KMS-11 (cell line): ENCODE measurements at regions not wholly inside any gene's neighbourhood (a gene's known extent, or its start where the extent isn't known, plus 50 kb on each side); places are given as distances from the start of the nearest gene placed in this dataset.

ENCODE experiments used
- H2AFZ ChIP-seq: fragments of 200-600 bp; sonication (generic); 2 replicates; pipeline ENCODE4 v1.6.1; 2016; ENCODE audit warnings: antibody characterized with exemption, mixed run types, low read depth
- H3K27ac ChIP-seq: fragments of 200-600 bp; sonication (generic); 2 replicates; pipeline ENCODE4 v1.6.1; 2016; ENCODE audit warnings: mild to moderate bottlenecking, mixed run types
- H3K27me3 ChIP-seq: fragments of 200-600 bp; sonication (generic); 2 replicates; pipeline ENCODE4 v1.6.1; 2017; ENCODE audit warnings: mild to moderate bottlenecking, low read depth, mixed run types, moderate library complexity; ENCODE audit not compliant: insufficient read depth
- H3K36me3 ChIP-seq: fragments of 200-600 bp; sonication (generic); 2 replicates; pipeline ENCODE4 v1.6.1; 2017; ENCODE audit warnings: mild to moderate bottlenecking, mixed run types; ENCODE audit not compliant: insufficient read depth
- H3K4me1 ChIP-seq: fragments of 200-600 bp; sonication (generic); 2 replicates; pipeline ENCODE4 v1.6.1; 2016; ENCODE audit warnings: mild to moderate bottlenecking, low read depth, mixed run types; ENCODE audit not compliant: poor library complexity, severe bottlenecking
- H3K4me2 ChIP-seq: fragments of 200-600 bp; sonication (generic); 2 replicates; pipeline ENCODE4 v1.7.0; 2016; ENCODE audit warnings: mild to moderate bottlenecking, mixed run types
- H3K4me3 ChIP-seq: fragments of 200-600 bp; sonication (generic); IDR thresholded peaks from 2 replicates; pipeline ENCODE4 v1.6.1; 2017; ENCODE audit warnings: low read depth, low read length, mixed read lengths; ENCODE audit not compliant: insufficient read depth
- H3K79me2 ChIP-seq: fragments of 200-600 bp; sonication (generic); 2 replicates; pipeline ENCODE4 v1.6.1; 2016; ENCODE audit warnings: low read depth, mixed run types; ENCODE audit not compliant: insufficient read depth
- H3K9ac ChIP-seq: fragments of 200-600 bp; sonication (generic); 2 replicates; pipeline ENCODE4 v1.6.1; 2016; ENCODE audit warnings: mild to moderate bottlenecking, mixed run types
- H4K20me1 ChIP-seq: fragments of 200-600 bp; sonication (generic); 2 replicates; pipeline ENCODE4 v1.6.1; 2016; ENCODE audit warnings: mild to moderate bottlenecking, mixed run types; ENCODE audit not compliant: insufficient read depth
- TF ChIP-seq, protein P1 (sequence below): fragments of 200-600 bp; sonication (generic); conservative IDR thresholded peaks from 2 replicates; pipeline ENCODE4 v1.6.1; 2017; ENCODE audit warnings: low read depth, mild to moderate bottlenecking, antibody characterized with exemption, low read length, moderate library complexity, mixed read lengths

DNA sequence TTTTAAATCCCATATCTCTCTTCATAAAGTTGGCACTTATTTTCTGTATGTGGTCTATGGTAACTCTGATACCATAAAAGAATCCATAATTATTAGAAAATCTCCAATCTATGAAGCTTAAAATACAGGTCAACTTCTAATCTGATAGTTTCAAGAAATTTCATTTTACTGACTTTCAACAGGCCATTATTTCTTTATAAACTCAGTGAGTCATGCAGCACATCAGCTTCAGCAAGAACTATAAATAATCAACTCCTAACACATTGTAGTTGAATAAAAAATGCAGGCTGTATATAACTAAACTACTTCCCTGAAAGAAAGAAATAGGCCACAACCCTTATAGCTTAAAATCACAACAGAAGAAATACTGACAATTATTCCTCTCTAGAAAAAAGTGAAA, 204.3 kb upstream of the CCDC150 start:
- no peaks in the 10 kb centered on the region for H3K36me3 ChIP-seq
- no peaks in the 10 kb centered on the region for H3K79me2 ChIP-seq
- H3K4me1 ChIP-seq: peaks cover 4% of the 10 kb centered on the region
- no peak overlapping the region for H3K4me3 ChIP-seq
- H3K27me3 ChIP-seq: no peaks in the 10 kb centered on the region
- no peak overlapping the region for H3K4me2 ChIP-seq
- no peak overlapping the region for H3K27ac ChIP-seq
- H4K20me1 ChIP-seq: no peaks in the 10 kb centered on the region
- TF ChIP-seq, protein P1, sequence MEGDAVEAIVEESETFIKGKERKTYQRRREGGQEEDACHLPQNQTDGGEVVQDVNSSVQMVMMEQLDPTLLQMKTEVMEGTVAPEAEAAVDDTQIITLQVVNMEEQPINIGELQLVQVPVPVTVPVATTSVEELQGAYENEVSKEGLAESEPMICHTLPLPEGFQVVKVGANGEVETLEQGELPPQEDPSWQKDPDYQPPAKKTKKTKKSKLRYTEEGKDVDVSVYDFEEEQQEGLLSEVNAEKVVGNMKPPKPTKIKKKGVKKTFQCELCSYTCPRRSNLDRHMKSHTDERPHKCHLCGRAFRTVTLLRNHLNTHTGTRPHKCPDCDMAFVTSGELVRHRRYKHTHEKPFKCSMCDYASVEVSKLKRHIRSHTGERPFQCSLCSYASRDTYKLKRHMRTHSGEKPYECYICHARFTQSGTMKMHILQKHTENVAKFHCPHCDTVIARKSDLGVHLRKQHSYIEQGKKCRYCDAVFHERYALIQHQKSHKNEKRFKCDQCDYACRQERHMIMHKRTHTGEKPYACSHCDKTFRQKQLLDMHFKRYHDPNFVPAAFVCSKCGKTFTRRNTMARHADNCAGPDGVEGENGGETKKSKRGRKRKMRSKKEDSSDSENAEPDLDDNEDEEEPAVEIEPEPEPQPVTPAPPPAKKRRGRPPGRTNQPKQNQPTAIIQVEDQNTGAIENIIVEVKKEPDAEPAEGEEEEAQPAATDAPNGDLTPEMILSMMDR: no peak
- no peak overlapping the region for H3K9ac ChIP-seq
- no peak overlapping the region for H2AFZ ChIP-seq

DNA sequence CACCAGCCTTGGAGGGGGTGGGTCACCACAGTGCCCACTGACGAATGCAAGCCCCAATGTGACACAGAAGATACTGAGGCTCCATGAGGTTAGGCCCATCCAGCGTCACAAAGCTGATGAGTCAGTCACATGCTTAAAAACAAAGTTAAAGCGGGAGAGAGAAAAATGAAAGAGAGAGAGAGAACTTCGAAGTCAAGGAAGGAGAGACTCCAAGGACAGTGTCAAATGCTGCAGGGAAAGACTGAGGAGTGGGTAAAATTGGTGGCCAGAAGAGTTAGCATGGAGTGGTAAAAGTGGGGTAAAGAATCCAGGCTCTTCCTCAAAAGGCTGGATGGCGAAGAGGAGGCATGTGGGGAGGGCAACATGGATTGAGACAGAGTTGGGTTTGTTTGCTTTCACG, 201.9 kb upstream of the CCDC150 start:
- no peaks in the 10 kb centered on the region for H3K36me3 ChIP-seq
- peaks cover 15% of the 10 kb centered on the region for H3K4me1 ChIP-seq
- H3K27me3 ChIP-seq: no peaks in the 10 kb centered on the region
- H2AFZ ChIP-seq: no peak overlapping the region
- H3K4me3 ChIP-seq: no peak overlapping the region
- TF ChIP-seq, protein P1: no peak
- no peaks in the 10 kb centered on the region for H4K20me1 ChIP-seq
- no peak overlapping the region for H3K4me2 ChIP-seq
- H3K27ac ChIP-seq: no peak overlapping the region
- no peaks in the 10 kb centered on the region for H3K79me2 ChIP-seq
- H3K9ac ChIP-seq: no peak overlapping the region

DNA sequence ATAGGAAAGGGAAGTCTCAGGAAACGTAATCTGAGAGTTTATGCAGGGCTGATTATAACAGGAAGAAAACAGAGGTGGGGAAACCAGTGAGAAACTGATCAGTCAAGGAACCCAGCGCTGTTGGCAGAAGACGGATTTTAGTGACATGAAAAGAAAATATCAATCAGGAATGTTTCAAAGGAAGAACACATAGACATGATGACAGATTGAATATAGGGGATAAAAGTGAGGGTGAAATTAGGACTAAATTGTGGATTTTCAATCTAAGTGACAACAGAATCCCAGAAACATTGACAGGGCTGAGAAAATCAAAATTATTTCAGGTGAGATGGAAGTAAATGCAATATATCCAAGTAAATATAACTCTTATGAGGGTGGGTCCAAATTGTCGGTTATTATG, 199.8 kb upstream of the CCDC150 start:
- H3K36me3 ChIP-seq: no peaks in the 10 kb centered on the region
- H3K4me3 ChIP-seq: no peak overlapping the region

DNA sequence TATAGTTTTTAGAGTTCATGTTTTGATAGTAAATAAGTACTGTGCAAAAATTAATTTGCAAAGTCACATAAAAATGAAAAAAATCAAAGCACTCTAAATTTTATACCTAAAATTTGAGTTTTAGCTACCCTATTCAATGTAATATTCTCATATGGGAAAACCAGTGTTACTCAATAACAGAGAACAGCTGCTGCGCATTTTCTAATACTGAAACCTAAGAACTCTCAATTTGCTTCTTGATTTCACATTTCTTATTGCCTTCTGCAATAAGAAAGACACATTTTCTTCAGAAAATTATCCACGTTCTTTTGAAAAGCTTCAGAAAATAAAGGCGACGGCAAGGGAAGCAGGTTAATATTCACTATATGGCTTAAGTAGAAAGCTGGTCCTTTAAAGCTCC, 199.1 kb upstream of the CCDC150 start:
- Histone ChIP-seq H3K9ac (no peak overlapping the region), H3K27me3 (no peaks in the 10 kb centered on the region), H3K4me3 (no peak overlapping the region), H4K20me1 (no peaks in the 10 kb centered on the region), H3K36me3 (no peaks in the 10 kb centered on the region), H3K4me1 (peaks cover 15% of the 10 kb centered on the region), H2AFZ (no peak overlapping the region), H3K4me2 (peak overlapping the region; percentile 1; the same call in 1 of the 2 replicates), H3K79me2 (no peaks in the 10 kb centered on the region), H3K27ac (no peak overlapping the region)
- TF ChIP-seq, protein P1: no peak

More for the DNA sequence above, 199.8 kb upstream of the CCDC150 start:
- H3K27me3 ChIP-seq: no peaks in the 10 kb centered on the region
- TF ChIP-seq, protein P1: no peak
- H3K79me2 ChIP-seq: no peaks in the 10 kb centered on the region
- no peak overlapping the region for H2AFZ ChIP-seq
- H3K4me2 ChIP-seq: peak overlapping the region; percentile 1; the same call in 1 of the 2 replicates
- no peaks in the 10 kb centered on the region for H4K20me1 ChIP-seq
- peaks cover 15% of the 10 kb centered on the region for H3K4me1 ChIP-seq
- H3K27ac ChIP-seq: no peak overlapping the region
- no peak overlapping the region for H3K9ac ChIP-seq
